Keratinocyte (primary cell): ENCODE measurements at regions not wholly inside any gene's neighbourhood (a gene's known extent, or its start where the extent isn't known, plus 50 kb on each side); places are given as distances from the start of the nearest gene placed in this dataset.

ENCODE experiments used
- DNase-seq: peaks from one replicate; pipeline ENCODE4 v3.0.0-alpha.2; 2011; ENCODE audit warnings: low read depth, missing footprints, low spot score
- FAIRE-seq: peaks from 2 replicates; lab custom pipeline; 2011; peaks lifted over from hg19 to GRCh38; lab: Jason Lieb, UNC
- H2AFZ ChIP-seq: 2 replicates; pipeline ENCODE4 v1.6.0; 2012; ENCODE audit warnings: low read length, control low read depth, inconsistent platforms; ENCODE audit not compliant: control insufficient read depth
- H3K27ac ChIP-seq: 2 replicates; pipeline ENCODE4 v1.5.1; 2011; ENCODE audit warnings: low read length; ENCODE audit not compliant: control insufficient read depth, insufficient read depth
- H3K27me3 ChIP-seq: 3 replicates; pipeline ENCODE4 v1.6.0; 2011; ENCODE audit warnings: low read length; ENCODE audit not compliant: control insufficient read depth, insufficient read depth; ENCODE audit errors: extremely low read depth
- H3K36me3 ChIP-seq, 2 experiments: 2 replicates in 1 of 2; 3 replicates in 1 of 2; pipeline ENCODE4 v1.5.1; 2011; ENCODE audit warnings: low read length in 2 of 2, mild to moderate bottlenecking in 1 of 2; ENCODE audit not compliant: control insufficient read depth in 2 of 2, insufficient read depth in 2 of 2; ENCODE audit errors: extremely low read depth in 1 of 2
- H3K4me1 ChIP-seq: 3 replicates; pipeline ENCODE4 v1.5.1; 2011; ENCODE audit warnings: low read length; ENCODE audit not compliant: control insufficient read depth, insufficient read depth; ENCODE audit errors: extremely low read depth
- H3K4me2 ChIP-seq: 3 replicates; pipeline ENCODE4 v1.6.0; 2011; ENCODE audit warnings: low read depth, low read length; ENCODE audit not compliant: control insufficient read depth, insufficient read depth; ENCODE audit errors: extremely low read depth
- H3K4me3 ChIP-seq, 3 experiments: fragments of 200-600 bp in 1 of 3; sonication (generic) in 1 of 3; 2 replicates in 2 of 3; 3 replicates in 1 of 3; pipeline ENCODE4 v1.5.1; 2011 to 2016; ENCODE audit warnings: low read length in 3 of 3, mild to moderate bottlenecking in 3 of 3, control low read depth in 2 of 3, inconsistent platforms in 1 of 3, low read depth in 1 of 3, mixed read lengths in 1 of 3, mixed run types in 1 of 3, moderate library complexity in 1 of 3; ENCODE audit not compliant: control insufficient read depth in 2 of 3, insufficient read depth in 2 of 3; ENCODE audit errors: extremely low read depth in 1 of 3
- H3K79me2 ChIP-seq: 2 replicates; pipeline ENCODE4 v1.6.0; 2012; ENCODE audit warnings: low read length; ENCODE audit not compliant: control insufficient read depth, insufficient read depth
- H3K9ac ChIP-seq: 3 replicates; pipeline ENCODE4 v1.6.0; 2011; ENCODE audit warnings: low read length; ENCODE audit not compliant: control insufficient read depth, insufficient read depth; ENCODE audit errors: extremely low read depth
- H3K9me1 ChIP-seq: 3 replicates; pipeline ENCODE4 v1.6.0; 2011; ENCODE audit warnings: low read length; ENCODE audit not compliant: control insufficient read depth, insufficient read depth; ENCODE audit errors: extremely low read depth
- H3K9me3 ChIP-seq: 2 replicates; pipeline ENCODE4 v1.5.1; 2012; ENCODE audit warnings: low read depth, low read length; ENCODE audit not compliant: control insufficient read depth
- H4K20me1 ChIP-seq: 3 replicates; pipeline ENCODE4 v1.6.0; 2011; ENCODE audit warnings: low read length; ENCODE audit not compliant: control insufficient read depth, insufficient read depth; ENCODE audit errors: extremely low read depth
- EZH2 ChIP-seq: IDR thresholded peaks from one replicate; pipeline ENCODE4 v1.6.1; 2012; ENCODE audit warnings: inconsistent platforms, mild to moderate bottlenecking, low read length, moderate library complexity
- dilution Hi-C: fragments of 300-500 bp; cut with MboI; formaldehyde crosslinking; loops from one replicate; pipeline ENCODE4 v1.7.0; 2020; ENCODE audit warnings: low sequenced_read_pairs; ENCODE audit not compliant: extremely low pct_ligation_motif_present
- TF ChIP-seq, protein P1 (sequence below), 3 experiments: IDR thresholded peaks in 1 of 3; conservative IDR thresholded peaks in 1 of 3; optimal IDR thresholded peaks in 1 of 3; 2 replicates in 2 of 3; 3 replicates in 1 of 3; pipeline versions ENCODE3 to v1.5.1; 2011; ENCODE audit warnings: low read length in 3 of 3, mild to moderate bottlenecking in 3 of 3, moderate library complexity in 2 of 3, control low read depth in 1 of 3, inconsistent platforms in 1 of 3; ENCODE audit not compliant: insufficient read depth in 2 of 3; ENCODE audit errors: extremely low read depth in 1 of 3

GRCh38 chr22:48900626-48901025 is 927.0 kb downstream of the BRD1 start:
- Histone ChIP-seq H3K4me2 (no peak overlapping the region), H3K9me3 (peaks cover 13% of the 10 kb centered on the region), H4K20me1 (no peaks in the 10 kb centered on the region), H3K4me1 (no peaks in the 10 kb centered on the region), H3K4me3 (no peak overlapping the region), H2AFZ (no peak overlapping the region), H3K9me1 (no peaks in the 10 kb centered on the region), H3K9ac (no peak overlapping the region), H3K27me3 (no peaks in the 10 kb centered on the region), H3K27ac (no peak overlapping the region), H3K79me2 (no peaks in the 10 kb centered on the region), H3K36me3 (no peaks in the 10 kb centered on the region)
- DNase-seq (no peak), FAIRE-seq (no peak)
- dilution Hi-C loops, result no loop called here
- TF ChIP-seq, protein P1, sequence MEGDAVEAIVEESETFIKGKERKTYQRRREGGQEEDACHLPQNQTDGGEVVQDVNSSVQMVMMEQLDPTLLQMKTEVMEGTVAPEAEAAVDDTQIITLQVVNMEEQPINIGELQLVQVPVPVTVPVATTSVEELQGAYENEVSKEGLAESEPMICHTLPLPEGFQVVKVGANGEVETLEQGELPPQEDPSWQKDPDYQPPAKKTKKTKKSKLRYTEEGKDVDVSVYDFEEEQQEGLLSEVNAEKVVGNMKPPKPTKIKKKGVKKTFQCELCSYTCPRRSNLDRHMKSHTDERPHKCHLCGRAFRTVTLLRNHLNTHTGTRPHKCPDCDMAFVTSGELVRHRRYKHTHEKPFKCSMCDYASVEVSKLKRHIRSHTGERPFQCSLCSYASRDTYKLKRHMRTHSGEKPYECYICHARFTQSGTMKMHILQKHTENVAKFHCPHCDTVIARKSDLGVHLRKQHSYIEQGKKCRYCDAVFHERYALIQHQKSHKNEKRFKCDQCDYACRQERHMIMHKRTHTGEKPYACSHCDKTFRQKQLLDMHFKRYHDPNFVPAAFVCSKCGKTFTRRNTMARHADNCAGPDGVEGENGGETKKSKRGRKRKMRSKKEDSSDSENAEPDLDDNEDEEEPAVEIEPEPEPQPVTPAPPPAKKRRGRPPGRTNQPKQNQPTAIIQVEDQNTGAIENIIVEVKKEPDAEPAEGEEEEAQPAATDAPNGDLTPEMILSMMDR (optimal IDR thresholded peaks at IDR 0.05 in 1 of 3, IDR thresholded peaks at IDR 0.05 in 1 of 3, conservative IDR thresholded peaks at IDR 0.05 in 1 of 3; ENCODE audit: extremely low read depth in 1 of 3, insufficient read depth in 2 of 3, low read length in 3 of 3), result no peak
- no peak for TF ChIP-seq EZH2

- no peak overlapping the region for H3K4me2 ChIP-seq
- TF ChIP-seq EZH2, result no peak
- TF ChIP-seq, protein P1 (optimal IDR thresholded peaks at IDR 0.05 in 1 of 3, IDR thresholded peaks at IDR 0.05 in 1 of 3, conservative IDR thresholded peaks at IDR 0.05 in 1 of 3; ENCODE audit: extremely low read depth in 1 of 3, insufficient read depth in 2 of 3, low read length in 3 of 3), result no peak
- no peak for DNase-seq
- no peak for FAIRE-seq
- H3K9me3 ChIP-seq, result peaks cover 10% of the 10 kb centered on the region
- H3K27me3 ChIP-seq, result no peaks in the 10 kb centered on the region
- no peaks in the 10 kb centered on the region for H3K79me2 ChIP-seq
- dilution Hi-C loops, result no loop called here
- H3K9me1 ChIP-seq, result no peaks in the 10 kb centered on the region
- H3K9ac ChIP-seq, result no peak overlapping the region
- no peaks in the 10 kb centered on the region for H3K4me1 ChIP-seq
- no peak overlapping the region for H2AFZ ChIP-seq
- H3K4me3 ChIP-seq, result no peak overlapping the region
- no peaks in the 10 kb centered on the region for H3K36me3 ChIP-seq
- H4K20me1 ChIP-seq, result no peaks in the 10 kb centered on the region
- no peak overlapping the region for H3K27ac ChIP-seq
Observed at GRCh38 chr22:48900327-48900597, 927.4 kb downstream of the BRD1 start.
